Large intestine (tissue), 3 donors: ENCODE measurements at regions not wholly inside any gene's neighbourhood (a gene's known extent, or its start where the extent isn't known, plus 50 kb on each side); places are given as distances from the start of the nearest gene placed in this dataset.
"Not testable (repeated sequence)": the region's sequence is repeated elsewhere in the genome, so short reads cannot be mapped to it uniquely, and the experiment has no call there.

Experiments
- DNase-seq, 2 donors: peaks; one replicate each; pipeline versions ENCODE4 v3.0.0 to v3.0.0-alpha.2; 2013
- H3K27ac ChIP-seq: one replicate; pipeline ENCODE4 v1.5.1; 2013; ENCODE audit warnings: low read length
- H3K27me3 ChIP-seq: 2 replicates; pipeline ENCODE4 v1.6.1; 2013; ENCODE audit warnings: low read length; ENCODE audit not compliant: control insufficient read depth, insufficient read depth
- H3K36me3 ChIP-seq: 2 replicates; pipeline ENCODE4 v1.6.1; 2013; ENCODE audit warnings: low read length; ENCODE audit not compliant: control insufficient read depth, insufficient read depth
- H3K4me1 ChIP-seq: one replicate; pipeline ENCODE4 v1.6.1; 2013; ENCODE audit warnings: low read length; ENCODE audit not compliant: control insufficient read depth, insufficient read depth
- H3K4me3 ChIP-seq: one replicate; pipeline ENCODE4 v1.5.1; 2013; ENCODE audit warnings: low read length
- H3K9me3 ChIP-seq: one replicate; pipeline ENCODE4 v1.6.1; 2013; ENCODE audit warnings: mild to moderate bottlenecking, low read depth, low read length, moderate library complexity; ENCODE audit not compliant: control insufficient read depth
- WGBS: methylation state at CpG from one replicate; pipeline ENCODE4 v1.1.5; 2013; ENCODE audit warnings: low lambda C conversion rate; ENCODE audit not compliant: insufficient coverage; 5-methylcytosine and 5-hydroxymethylcytosine counted together

GRCh38 chr16:29309601-29310000 is 96.9 kb downstream of the NPIPB11 start:
- not testable (repeated sequence) for H3K27ac ChIP-seq, H3K4me3 ChIP-seq, H3K27me3 ChIP-seq, DNase-seq, H3K4me1 ChIP-seq, H3K9me3 ChIP-seq, H3K36me3 ChIP-seq
- WGBS = no CpG with 5 or more reads among the region's 13 CpGs

DNA sequence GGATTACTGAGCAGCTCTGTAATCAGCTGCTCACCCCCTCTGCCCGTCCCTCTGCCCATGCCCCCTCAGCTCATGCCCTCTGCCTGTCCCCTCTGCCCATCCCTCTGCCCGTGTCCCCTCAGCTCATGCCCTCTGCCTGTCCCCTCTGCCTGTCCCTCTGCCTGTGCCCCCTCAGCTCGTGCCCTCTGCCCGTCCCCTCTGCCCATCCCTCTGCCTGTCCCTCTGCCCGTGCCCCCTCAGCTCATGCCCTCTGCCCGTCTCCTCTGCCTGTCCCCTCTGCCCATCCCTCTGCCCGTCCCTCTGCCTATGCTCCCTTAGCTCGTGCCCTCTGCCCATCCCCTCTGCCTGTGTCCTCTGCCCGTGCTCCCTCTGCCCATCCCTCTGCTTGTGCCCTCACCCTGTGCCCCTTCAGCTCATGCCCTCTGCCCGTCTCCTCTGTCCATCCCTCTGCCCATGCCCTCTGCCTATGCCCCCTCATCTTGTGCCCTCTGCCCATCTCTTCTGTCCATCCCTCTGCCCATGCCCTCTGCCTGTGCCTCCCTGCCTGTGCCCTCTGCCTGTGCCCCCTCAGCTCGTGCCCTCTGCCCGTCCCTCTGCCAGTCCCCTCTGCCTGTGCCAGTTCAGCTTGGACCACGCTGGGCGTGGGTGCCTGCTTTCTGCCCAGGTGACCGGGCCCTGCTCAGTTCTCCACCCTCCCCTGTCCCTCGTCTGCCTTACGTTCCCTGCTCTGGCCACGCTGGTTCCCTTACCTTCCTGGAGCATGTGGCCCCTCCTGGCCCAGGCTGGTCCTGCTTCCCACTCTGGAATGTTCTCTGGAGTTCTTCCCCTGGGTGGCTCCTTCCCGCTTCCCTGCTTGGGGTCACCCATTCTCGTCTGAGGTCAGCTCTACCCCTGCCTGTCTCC is 97.6 kb downstream of the NPIPB11 start:
- no peak overlapping the region for H3K4me3 ChIP-seq
- H3K9me3 ChIP-seq = no peaks in the 10 kb centered on the region
- DNase-seq = no peak
- H3K4me1 ChIP-seq = no peaks in the 10 kb centered on the region
- WGBS = 100% methylated on average over 2 of the region's 20 CpGs
- no peaks in the 10 kb centered on the region for H3K27me3 ChIP-seq
- H3K27ac ChIP-seq = no peak overlapping the region
- no peaks in the 10 kb centered on the region for H3K36me3 ChIP-seq

DNA sequence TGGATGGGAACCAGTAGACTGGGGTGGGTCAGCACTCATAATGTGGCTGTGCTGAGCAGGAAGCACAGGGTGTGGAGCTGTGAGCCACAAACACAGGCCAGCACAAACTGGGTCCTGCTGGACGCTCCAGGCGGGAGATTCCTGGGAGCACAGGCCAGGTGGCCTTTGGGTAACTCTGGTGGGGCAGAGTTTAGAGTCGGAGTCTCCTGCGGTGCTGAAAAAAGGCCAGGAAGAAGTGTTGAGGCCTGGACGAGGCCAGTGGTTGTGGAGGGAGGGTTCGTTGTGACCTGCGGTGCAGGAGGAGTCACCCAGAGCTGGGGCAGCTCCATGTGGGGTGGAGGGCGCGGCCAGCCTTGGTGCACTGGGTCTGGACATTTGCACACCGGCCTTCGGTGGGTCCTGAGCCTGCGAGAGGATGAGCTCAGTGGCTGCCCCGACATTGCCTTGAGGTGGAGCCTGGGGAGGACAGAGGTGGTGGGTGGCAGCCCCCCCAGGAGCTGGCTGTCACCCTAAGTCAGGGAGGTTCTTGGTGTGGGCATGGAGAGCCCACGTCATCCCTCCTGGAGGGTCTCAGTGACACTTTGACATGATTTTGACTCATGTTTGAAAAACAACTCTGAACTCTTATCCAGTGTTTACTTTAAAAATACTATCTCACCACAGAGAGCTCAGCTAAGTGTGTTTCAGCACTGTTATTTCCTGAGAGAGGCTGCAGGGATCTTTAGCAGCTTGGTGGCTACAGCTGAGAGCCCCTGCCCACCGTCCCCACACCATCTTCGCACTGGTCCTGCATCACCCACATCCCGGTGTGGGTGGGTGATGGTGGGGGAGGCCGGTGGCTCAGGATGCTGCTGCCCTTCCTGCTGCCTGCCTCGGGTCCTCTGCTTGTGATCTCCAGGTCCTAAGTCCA is 98.7 kb downstream of the NPIPB11 start:
- H3K9me3 ChIP-seq = no peaks in the 10 kb centered on the region
- no peaks in the 10 kb centered on the region for H3K36me3 ChIP-seq
- no peak overlapping the region for H3K27ac ChIP-seq
- H3K4me1 ChIP-seq = no peaks in the 10 kb centered on the region
- WGBS = 100% methylated on average over 1 of the region's 19 CpGs
- H3K27me3 ChIP-seq = no peaks in the 10 kb centered on the region
- DNase-seq = no peak
- H3K4me3 ChIP-seq = no peak overlapping the region

DNA sequence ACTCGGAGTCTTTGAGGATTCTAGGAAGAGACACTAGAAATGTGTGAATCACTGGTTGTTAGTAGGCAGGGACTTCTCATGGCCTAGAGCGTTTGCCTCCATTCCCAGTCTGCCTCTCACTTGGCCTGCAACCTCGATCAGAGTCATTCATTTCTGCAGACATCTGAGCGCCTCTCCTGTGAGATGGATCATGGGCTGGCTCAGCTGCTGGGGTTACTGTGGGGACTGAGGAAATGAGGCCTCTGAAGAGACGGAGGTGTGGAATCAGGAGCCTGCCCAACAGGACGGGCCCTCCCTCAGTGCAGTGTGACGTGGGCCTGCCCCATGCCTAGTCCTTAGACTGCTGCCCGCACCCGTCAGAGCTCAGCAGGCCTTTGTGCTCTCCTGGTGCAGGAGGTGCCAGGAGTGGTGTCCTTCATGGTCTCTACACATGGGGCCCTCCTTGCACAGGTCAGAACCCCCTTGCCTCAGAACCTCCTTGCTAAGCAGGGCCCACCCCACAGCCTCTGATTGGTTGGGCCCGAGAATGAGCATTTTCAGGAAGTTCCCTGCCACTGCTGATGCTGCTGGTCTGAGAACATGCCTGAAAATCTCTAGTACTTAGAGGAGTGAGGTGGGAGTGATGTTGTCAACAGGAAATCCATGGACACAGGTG is 99.4 kb downstream of the NPIPB11 start:
- Histone ChIP-seq H3K27ac (no peak overlapping the region), H3K36me3 (no peaks in the 10 kb centered on the region)
- WGBS = no CpG with 5 or more reads among the region's 10 CpGs

GRCh38 chr16:29306201-29306600 is 100.3 kb downstream of the NPIPB11 start:
- no peak overlapping the region for H3K27ac ChIP-seq
- no peaks in the 10 kb centered on the region for H3K9me3 ChIP-seq
- DNase-seq = no peak
- H3K36me3 ChIP-seq = no peaks in the 10 kb centered on the region
- H3K4me3 ChIP-seq = no peak overlapping the region
- H3K4me1 ChIP-seq = no peaks in the 10 kb centered on the region
- WGBS = 80% methylated on average over 1 of the region's 14 CpGs
- H3K27me3 ChIP-seq = no peaks in the 10 kb centered on the region

More for the DNA sequence above, 99.4 kb downstream of the NPIPB11 start:
- no peaks in the 10 kb centered on the region for H3K27me3 ChIP-seq
- no peak overlapping the region for H3K4me3 ChIP-seq
- no peaks in the 10 kb centered on the region for H3K4me1 ChIP-seq
- DNase-seq = no peak
- no peaks in the 10 kb centered on the region for H3K9me3 ChIP-seq

- no CpG with 5 or more reads among the region's 11 CpGs for WGBS
- H3K4me1 ChIP-seq, DNase-seq, H3K36me3 ChIP-seq, H3K27ac ChIP-seq, H3K4me3 ChIP-seq, H3K9me3 ChIP-seq, H3K27me3 ChIP-seq: not testable (repeated sequence)
Observed at GRCh38 chr16:29305018-29305417, 101.5 kb downstream of the NPIPB11 start.

DNA sequence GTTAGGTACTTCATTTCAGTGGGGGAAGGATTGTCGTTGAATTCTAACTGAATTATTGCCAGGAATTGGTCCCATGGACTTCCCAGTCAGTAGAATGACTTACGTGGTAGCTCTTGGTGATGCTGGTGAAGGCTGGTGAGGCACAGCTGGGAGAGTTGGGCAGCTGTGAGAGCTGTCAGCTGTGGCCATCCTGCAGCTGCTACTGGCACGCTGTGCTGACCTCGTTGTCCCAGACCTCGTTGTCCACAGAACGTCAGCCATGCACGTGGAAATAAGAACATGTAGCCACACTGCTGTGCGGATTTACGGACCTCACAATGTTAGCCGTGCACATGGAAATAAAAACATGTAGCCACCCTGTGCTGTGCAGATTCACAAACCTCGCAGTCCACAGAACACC is 102.3 kb downstream of the NPIPB11 start:
- WGBS = no CpG with 5 or more reads among the region's 11 CpGs
- no peaks in the 10 kb centered on the region for H3K36me3 ChIP-seq
- H3K9me3 ChIP-seq = no peaks in the 10 kb centered on the region
- no peak overlapping the region for H3K27ac ChIP-seq
- DNase-seq = no peak
- H3K4me3 ChIP-seq = no peak overlapping the region
- H3K27me3 ChIP-seq = no peaks in the 10 kb centered on the region
- peaks cover 8% of the 10 kb centered on the region for H3K4me1 ChIP-seq

GRCh38 chr16:29303520-29303919 is 103.0 kb downstream of the NPIPB11 start:
- no peak overlapping the region for H3K27ac ChIP-seq
- H3K36me3 ChIP-seq = no peaks in the 10 kb centered on the region
- no peaks in the 10 kb centered on the region for H3K27me3 ChIP-seq
- peaks cover 3% of the 10 kb centered on the region for H3K9me3 ChIP-seq
- no peak for DNase-seq
- H3K4me3 ChIP-seq = no peak overlapping the region
- H3K4me1 ChIP-seq = peaks cover 8% of the 10 kb centered on the region
- WGBS = no CpG with 5 or more reads among the region's 5 CpGs

DNA sequence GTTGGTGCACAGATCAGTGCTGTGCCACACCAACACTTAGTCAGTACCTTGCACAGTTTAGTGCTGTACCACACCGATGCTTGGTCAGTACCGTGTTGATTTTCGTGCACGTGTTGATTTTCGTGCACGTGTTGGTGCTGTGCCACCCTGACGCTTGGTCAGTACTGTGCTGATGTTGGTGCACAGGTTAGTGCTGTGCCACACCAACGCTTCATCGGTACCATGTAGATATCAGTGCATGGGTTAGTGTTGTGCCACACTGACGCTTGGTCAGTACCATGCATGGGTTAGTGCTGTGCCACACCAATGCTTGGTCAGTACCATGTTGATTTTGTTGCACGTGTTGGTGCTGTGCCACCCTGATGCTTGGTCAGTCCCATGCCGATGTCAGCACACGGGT is 103.5 kb downstream of the NPIPB11 start:
- H3K27me3 ChIP-seq = no peaks in the 10 kb centered on the region
- H3K4me3 ChIP-seq = no peak overlapping the region
- no peaks in the 10 kb centered on the region for H3K36me3 ChIP-seq
- H3K4me1 ChIP-seq = peaks cover 8% of the 10 kb centered on the region
- H3K9me3 ChIP-seq = peaks cover 3% of the 10 kb centered on the region
- H3K27ac ChIP-seq = no peak overlapping the region
- no peak for DNase-seq
- WGBS = no CpG with 5 or more reads among the region's 13 CpGs

- H3K4me3 ChIP-seq, H3K9me3 ChIP-seq, DNase-seq, H3K4me1 ChIP-seq, H3K27me3 ChIP-seq, H3K27ac ChIP-seq, H3K36me3 ChIP-seq: not testable (repeated sequence)
- WGBS = 94% methylated on average over 3 of the region's 20 CpGs
Observed at GRCh38 chr16:29302433-29302832, 104.1 kb downstream of the NPIPB11 start.
